WTC11 (cell line): ENCODE measurements at regions not wholly inside any gene's neighbourhood (a gene's known extent, or its start where the extent isn't known, plus 50 kb on each side); places are given as distances from the start of the nearest gene placed in this dataset.

ENCODE experiments used
- CREM ChIP-seq: sonication (generic); formaldehyde crosslinking; IDR thresholded peaks from 2 replicates; pipeline ENCODE4 v1.8.1; 2022; ENCODE audit warnings: mild to moderate bottlenecking, missing genetic modification reagents, moderate library complexity
- ETV6 ChIP-seq: sonication (generic); formaldehyde crosslinking; IDR thresholded peaks from 2 replicates; pipeline ENCODE4 v1.8.1; 2022; ENCODE audit warnings: mild to moderate bottlenecking, missing genetic modification reagents
- TF ChIP-seq, protein P1 (sequence below): fragments of 200-600 bp; IDR thresholded peaks from 2 replicates; pipeline ENCODE4 v1.8.0; 2022; ENCODE audit warnings: antibody characterized with exemption

DNA sequence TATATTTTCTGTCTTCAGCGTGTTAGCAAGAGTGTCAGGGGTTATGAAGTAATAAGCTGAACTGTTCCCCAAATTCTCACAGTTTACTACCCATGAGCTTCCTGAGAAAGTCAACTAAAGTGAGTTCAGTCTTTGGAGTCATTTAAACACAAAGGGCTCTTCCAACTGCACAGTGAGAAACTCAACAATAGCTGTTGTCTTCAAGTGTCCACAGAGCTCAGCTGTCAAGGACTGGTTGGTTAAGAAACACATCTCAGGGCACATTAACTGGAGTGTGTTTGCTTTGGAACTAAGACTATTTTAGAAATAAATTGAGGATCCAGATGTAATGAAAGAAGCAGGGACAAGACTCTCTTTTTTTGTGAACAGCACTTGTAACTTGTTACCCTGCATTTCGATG, 241.4 kb upstream of the SOX4 start:
- no peak for TF ChIP-seq CREM (CRISPR knock-in tag)
- TF ChIP-seq, protein P1, sequence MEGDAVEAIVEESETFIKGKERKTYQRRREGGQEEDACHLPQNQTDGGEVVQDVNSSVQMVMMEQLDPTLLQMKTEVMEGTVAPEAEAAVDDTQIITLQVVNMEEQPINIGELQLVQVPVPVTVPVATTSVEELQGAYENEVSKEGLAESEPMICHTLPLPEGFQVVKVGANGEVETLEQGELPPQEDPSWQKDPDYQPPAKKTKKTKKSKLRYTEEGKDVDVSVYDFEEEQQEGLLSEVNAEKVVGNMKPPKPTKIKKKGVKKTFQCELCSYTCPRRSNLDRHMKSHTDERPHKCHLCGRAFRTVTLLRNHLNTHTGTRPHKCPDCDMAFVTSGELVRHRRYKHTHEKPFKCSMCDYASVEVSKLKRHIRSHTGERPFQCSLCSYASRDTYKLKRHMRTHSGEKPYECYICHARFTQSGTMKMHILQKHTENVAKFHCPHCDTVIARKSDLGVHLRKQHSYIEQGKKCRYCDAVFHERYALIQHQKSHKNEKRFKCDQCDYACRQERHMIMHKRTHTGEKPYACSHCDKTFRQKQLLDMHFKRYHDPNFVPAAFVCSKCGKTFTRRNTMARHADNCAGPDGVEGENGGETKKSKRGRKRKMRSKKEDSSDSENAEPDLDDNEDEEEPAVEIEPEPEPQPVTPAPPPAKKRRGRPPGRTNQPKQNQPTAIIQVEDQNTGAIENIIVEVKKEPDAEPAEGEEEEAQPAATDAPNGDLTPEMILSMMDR = no peak
- no peak for TF ChIP-seq ETV6
